ENCODE measurements at regions not wholly inside any gene's neighbourhood (a gene's known extent, or its start where the extent isn't known, plus 50 kb on each side); places are given as distances from the start of the nearest gene placed in this dataset.

DNA sequence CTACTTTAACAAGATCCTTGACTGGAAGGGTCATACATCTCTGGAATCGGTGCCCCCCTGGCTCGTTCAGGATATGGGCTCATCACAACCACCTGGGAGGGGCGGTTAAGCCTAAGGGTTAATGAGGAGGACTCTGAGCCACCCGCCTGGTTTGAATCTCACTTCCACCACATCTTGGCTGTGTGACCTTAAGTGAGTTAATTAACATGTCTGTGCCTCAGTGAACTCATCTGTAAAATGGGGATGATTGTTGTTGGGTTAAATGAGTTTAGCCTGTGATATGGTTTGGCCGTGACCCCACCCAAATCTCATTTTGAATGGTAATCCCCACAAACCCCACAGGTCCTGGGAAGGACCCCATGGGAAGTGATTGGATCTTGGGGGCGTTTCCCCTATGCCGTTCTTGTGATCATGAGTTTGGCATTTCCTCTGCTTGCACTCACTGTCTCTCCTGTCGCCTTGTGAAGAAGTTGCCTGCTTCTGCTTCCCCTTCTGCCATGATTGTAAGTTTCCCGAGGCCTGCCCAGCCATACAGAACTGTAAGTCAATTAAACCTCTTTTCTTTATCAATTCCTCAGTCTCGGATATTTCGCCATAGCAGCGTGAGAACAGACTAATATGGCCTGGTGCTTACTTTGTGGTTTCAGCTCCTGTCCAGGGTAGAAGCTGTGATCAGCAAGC is 214.0 kb upstream of the CIBAR2 start:
- no peak for DNase-seq (ENCODE audit: low read depth)

DNA sequence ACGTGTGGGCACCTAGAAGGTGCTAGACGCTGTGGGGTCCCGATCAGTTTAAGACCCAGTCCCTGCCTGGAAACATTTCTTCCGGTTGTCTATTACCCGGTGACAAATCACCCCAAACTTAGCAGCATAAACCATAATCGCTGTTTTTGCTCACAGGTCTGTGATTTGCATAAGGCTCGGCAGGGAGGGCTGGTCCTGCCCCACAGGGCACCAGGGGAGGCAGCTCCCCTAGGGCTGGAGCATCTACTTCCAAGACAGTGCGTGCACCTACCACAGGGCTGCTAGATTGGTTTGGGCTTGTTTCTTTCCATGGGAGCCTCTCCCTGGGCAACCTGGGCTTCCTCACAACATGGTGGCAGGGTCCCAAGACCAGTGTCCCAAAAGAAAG is 214.5 kb upstream of the CIBAR2 start:
- no peak for DNase-seq (ENCODE audit: low read depth)

DNA sequence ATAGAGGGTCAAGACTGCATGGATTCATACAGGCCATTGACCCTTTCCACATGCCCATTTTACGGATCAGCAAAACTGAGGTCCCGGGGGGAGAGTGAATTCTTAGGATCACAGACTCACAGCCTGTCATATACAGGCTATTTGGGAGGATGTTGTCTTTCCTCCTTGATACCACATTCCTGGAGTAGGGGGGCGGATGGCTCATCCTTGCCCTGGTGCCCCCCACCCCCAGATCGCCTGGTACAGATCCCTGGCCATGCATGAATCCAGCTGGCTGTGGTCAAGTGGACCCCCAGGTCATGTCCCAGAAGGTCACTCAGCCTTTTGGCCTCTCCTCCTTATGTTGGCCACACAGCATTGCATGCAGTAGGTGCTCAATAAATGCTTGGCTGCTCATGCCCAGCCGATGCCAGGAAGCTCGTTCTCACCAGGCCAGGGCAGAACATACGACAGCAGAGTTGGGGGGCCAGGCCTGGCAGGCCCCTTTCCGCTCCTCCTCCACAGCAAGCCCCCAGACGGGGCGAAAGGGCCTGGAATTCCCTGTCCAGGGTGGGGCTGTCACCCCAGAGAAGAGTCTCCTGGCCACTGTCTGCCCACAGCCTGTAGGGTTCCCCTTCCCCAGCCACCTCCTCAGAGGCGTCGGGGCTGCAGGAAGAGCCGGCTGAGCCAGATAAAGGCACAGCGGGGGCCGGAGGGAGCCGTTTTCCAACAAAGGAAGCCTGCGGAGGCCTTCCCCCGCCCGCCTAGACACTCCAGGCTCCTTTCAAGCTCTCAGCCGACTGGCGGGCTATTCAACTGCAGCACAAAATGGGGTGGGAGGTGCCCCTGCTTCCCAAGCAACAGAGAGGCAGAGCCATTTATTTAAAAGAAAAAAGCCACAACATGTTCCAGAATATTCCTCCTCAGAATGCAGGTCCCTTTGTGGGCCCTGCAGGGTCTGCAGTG is 215.7 kb upstream of the CIBAR2 start:
- no peak for DNase-seq (ENCODE audit: low read depth)

DNA sequence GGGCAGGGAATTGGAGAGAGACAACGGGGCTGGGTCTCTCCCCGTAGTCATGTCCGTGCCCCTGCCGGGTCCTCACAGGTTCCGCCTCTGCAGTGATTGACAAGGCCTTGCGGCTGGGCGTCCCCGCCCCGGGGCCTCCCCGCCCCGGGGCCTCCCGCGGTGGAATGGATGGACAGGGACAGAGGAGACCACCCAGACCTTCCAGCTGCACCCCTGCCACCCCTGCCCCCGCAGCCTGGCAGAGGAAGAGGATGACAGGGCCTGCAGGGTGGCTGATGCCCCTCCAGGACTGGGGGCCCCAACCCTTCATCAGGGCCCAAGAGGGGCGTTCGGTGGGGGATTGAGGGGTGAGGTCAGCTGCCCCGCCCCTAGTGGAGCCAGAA is 216.4 kb upstream of the CIBAR2 start:
- no peak for DNase-seq (ENCODE audit: low read depth)

DNA sequence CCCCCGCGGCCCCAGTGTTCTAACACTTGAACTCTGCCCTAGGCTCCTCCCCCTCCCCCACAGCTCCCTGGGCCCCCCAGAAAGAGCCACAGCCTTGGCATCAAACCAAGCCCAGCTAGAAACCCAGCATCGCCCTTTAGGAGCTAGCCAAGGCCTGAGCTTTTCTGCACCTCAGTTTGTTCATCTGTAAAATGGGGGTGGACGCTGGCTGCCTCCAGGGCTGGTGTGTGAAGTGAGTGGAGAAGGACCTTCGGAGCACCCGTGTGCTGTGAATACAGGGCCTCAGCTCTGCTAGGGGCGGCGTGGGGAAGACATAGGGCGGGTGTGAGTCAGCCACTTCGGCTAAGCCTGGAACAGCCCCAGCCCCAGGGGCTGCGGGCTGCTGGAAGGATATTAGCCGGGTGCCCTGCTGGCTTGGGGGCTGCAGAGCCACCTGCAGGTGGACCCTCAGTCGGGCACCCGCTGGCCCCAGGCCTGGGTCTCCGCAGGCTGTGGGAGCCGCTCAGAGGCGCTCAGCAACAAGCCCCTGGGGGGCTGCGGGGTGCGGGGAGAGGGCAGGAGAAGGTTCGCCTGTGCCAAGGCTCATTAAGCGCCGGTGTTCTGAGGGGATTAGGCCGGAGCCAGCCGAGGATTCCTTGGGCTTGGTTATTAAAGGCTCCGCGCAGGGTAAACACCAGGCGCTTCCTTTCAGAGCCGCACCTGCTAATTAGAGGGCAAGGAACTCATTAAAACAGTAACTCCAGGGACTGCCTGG is 217.0 kb upstream of the CIBAR2 start:
- DNase-seq (ENCODE audit: low read depth) = no peak

DNA sequence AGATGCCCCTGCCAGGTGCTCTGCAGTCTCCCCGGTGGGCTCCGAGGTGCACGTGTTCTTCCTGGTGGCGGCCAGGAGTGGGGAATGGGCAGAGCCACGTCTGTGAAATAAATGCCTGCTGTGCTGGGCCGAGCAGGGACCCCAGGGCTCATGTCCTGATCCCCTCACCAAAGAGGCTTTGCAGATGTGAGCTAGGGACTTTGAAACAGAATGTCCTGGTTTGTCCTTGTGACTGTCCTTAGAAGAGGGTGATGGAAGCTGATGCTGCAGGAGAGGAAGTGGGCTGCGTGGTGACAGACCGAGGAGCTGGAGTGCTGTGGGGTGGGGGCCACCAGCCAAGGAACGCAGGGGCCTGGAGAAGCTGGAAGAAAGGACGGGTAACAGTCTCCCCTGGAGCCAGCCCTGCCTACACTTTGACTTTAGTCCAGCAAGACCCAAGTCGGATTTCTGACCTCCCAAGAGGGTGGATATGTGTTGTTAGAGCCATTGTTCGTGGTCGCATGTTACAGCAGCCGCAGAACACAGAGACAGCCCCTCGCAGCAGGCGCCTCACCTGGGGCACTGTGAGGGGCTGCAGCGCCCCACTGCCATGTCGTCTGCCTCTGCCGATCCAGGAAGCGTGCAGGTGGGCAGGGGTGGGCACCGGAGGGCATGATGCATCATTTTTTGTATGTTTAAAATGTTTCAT is 217.9 kb upstream of the CIBAR2 start:
- DNase-seq (ENCODE audit: low read depth) = no peak

DNA sequence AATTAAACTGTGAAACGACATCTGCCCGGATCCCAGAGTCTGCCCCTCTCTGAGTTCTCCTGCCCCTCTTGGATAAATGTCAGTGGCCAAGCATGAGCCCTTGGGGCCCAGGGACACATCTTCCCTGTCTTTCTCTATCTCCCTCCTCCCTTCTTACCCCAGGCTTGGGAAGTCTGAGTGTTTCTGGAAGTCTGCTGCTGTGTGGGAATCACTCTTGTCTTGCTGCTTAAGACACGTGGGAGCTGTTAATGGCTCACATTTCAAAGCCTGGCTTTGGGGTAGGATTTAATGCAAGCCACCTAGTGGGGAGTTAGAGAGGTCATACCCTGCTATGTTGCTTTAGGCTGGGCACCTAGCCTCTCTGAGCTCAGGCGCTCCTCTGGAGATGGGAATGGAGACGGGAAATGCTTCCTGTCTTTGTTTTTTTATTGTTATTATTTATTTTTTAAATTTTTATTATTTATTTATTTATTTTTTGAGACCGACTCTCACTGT is 218.5 kb upstream of the CIBAR2 start:
- DNase-seq (ENCODE audit: low read depth) = no peak

DNA sequence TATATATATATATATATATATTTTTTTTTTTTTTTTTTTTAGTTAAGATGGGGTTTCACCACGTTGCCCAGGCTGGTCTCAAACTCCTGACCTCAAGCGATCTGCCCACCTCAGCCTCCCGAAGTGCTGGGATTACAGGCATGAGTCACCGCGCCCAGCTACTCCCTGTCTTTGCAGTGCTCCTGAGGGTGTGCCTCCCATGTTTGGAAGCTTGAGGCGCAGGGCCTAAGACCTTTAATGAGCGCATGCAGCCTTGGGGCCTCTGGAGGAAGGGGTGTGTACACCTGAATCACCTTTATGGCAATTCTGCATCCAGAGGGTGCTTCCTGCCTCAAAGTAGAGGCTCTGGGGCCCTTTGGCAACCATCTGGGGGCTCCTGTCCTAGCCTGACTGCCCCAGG is 219.4 kb upstream of the CIBAR2 start:
- no peak for DNase-seq (ENCODE audit: low read depth)

DNA sequence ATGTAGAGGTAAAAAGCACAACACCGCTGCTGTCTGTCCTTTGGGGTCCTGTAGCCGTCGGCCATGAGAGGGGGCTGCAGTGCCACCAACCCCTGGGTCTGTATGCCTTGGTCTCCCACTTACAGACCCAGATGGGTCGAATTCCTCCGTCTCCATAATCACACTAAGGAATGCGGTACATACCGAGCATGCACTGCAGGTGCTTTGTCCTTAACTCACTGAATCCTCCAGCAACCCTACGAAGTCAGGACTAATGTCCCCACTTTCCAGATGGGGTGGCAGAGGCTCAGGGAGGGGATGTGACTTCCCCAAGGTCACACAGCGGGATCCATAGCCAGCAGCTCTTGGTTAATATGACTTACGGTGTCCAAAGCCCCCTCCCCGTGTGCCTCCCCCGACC is 219.9 kb upstream of the CIBAR2 start:
- DNase-seq (ENCODE audit: low read depth) = no peak

DNA sequence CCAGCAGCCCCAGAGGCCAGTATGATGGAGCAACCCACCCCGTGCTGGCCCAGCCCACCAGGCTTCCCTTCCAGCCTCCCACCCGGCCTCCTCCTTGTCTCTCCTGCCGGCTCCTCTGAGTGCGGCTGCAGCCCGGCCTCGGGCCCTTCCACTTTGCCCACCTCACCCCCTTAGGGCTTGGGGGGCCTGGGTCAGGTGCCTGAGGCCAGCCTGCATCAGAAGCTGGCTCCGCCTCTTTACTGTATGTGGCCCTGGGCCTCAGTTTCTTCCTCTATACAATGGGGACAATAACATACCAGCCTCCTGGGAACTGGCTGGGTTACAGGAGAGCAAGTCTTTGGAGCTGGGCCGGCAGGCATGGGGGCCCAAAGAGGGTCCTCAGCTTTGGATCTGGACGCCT is 221.1 kb upstream of the CIBAR2 start:
- DNase-seq (ENCODE audit: low read depth) = no peak

DNA sequence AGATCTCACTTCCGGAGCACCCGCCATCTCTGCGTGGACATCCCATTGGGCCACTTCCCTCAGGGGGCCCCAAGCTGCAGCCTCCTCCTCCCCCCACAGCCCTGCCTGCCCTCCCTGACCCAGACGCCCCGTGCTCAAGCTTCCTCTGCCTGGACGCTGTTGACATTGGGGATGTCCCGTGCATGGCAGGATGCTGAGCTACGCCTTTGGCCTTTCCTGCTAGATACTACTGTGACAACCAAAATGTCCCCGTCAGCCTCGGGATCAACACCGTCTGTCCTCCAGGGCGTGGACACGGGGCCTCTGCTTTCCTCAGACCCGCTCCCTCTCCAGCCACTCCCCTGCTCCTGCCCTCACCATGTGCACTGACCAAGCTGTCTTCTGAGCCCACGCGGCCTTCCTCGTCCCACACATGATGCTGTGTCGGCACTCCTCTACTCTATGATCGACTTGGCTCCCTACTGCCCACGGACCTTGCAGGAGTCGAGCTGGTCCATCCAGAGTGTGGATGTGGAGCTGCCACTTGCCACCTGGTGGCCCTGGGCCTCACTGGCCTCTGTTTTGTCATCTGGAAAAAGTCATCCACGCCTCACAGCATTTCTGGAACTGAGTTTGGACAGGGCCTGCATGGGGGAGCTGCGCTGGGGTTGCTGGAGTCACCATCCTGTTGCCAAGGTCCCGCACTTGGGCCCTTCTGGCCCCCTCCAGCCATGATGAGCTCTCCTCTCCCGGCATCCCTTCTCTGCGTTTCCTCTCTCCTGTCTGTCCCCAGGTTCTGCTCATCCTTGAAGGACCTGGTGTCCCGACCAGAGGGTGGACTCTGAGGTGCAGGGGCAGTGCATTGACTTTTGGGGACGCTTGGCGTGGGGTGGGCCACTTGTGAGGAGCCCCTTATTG is 221.7 kb upstream of the CIBAR2 start:
- DNase-seq (ENCODE audit: low read depth) = no peak

DNA sequence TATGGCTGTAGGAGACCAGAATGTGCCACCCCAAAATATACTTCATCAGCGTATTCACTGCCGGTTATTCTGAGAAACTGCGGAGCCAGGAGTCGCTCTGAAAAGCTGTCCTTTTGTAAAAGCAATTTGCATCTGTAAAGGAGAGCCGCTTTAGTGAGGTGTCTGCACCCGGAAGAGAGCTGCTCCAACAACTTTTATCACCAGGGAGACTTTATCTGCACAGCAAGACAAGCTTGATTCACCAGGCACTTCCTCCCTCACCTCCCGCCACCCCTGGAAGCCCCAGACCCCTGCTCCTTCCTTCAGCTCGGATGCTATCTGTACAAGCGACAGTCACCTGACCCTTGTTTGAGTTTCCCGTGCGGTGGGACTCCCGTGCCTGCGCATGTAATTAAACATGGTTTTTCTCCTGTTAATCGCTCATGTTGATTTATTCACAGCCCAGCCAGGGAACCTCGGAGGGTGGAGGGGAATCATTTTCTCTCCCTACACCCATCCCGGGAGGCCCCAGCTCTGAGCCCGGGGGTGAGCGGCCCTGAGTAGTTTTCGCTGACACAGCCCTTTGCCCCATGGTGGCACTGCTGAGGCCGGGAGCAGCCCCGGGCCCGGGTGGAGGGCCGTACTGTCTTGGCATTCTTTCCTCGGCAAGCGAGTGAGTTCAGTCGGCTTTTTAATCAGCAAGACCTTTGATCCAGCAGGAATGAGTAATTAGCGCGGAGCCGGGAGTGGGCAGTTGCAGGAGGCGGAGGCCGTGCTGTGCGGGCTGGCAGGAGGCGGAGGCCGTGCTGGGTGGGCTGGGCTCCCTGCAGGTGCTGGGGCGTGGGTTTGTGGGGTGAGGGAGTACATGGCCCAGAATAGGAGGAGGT is 222.7 kb upstream of the CIBAR2 start:
- DNase-seq (ENCODE audit: low read depth) = no peak

DNA sequence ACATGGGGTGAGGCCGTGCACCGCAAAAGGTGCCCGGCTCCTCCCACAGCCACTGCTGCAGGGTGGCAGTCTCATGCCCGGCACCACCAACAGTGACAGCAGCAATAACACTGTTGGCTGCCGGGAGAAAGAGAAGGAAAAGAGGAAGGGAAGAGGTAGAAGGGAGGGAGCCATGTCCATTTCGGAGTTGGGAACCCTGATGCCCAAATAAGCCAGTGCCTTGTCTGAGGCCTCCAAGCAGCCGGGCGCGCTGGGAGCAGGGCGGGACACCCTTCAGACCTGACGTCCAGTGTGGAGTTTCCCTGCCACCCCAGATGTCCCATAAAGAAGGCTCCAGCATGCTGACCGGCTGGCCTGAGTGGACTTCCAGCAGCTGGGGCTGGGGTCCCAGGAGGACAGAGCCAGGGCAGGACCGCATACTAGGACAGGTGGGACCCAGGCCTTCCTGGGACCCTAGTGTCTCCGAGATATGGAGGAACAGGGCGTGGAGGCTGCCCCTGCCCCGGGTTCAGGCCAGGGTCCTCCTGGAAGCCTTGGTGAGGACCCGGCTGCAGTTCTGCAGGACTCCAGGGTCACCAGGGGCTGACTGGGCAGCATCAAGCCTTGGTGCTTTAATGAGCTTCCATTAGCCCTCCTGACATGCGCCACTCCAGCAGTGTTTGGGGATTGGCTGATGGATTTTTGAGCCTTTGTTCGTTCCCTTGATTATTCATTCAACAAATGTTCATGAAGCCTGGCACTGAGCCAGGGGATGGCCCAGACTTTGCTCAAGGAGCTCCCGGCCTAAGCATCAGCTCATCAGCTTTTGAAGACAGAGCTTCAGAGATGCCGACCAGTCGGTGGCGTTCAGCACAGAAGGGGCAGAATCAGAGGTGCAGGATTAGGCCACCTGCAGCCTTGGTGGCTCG is 223.6 kb upstream of the CIBAR2 start:
- DNase-seq (ENCODE audit: low read depth) = no peak

DNA sequence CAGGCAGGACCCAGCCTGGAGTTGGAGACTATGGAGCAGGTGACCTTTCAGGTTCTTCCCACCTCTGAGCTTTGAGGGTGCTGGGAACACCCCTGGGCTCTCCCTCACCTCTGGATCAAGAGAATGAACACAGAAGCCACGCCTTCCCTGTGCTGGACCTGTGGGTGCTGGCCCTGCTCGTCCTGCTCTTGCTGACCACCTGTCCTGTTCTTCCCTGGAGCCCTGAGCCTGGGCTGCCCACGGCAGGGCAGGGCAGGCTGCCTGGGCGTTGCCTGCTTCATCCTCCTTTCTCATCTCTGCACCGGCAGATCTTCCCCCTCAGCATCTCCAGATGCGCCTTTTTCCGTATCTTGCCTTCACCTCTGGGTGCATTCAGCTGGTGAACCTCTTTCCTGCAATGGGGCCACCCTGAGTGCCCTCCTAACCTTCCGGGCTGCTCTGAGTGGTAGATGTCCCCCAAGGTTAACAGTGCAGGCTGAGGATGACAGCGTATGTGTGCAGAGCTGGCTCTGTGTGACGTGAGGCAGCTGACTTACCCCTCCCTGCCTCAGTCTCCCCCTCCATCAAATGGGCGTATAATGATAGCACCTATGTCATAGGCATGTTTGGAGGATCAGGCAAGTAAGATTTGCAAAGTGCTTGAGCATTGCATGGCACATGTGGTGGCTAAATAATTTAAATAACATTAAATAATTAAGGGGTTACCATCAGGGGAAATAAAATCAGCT is 225.8 kb upstream of the CIBAR2 start:
- no peak for DNase-seq (ENCODE audit: low read depth)

DNA sequence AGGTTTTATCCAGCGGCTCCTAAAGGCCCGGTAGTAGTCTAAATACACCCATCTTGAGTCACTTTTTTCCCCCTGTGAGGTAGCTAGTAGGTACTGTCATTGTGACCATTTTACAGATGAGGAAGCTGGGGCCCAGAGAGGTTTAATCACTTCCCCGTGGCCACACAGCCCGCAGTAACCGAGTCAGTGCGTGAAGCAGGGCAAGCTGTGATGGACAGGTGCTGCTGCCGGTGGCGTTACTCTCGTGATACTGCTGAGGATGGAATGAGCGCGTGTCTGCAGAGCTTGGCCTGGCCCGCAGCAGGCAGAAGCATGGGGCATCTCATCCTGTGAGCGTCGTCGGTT is 226.3 kb upstream of the CIBAR2 start:
- DNase-seq (ENCODE audit: low read depth) = no peak

DNA sequence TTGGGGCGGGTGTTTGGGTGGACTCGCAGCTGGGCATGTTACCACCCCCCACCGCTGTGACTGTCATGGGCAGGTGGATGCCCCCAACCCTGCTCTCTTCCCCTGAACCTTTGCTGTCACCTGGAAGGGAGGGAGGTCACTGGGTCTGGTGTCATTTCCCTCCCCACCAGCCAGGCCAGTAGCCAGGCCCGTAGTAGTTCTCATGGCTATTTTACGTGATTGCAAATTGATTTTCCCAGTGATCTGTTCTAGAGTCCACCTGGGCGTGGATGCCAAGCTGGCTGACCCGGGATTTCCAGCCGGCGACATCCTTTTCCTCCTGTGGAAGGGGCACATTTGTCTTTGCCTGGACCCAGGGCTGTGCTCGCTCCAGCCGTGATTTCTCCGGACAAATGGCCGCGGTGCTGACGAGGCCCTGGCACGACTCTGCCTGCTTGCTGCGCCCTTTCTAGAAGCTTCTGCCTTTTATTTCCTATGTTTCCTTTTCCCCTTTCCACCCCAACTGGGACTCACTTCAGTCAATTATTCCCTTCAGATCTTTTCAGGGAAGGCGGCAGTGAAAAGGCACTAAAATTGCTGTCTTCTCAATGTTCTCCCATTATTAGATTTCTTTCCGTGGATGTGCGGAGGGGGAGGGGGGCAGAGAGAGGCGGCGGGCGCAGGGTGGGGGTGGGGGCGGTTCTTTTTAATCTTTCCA is 226.9 kb upstream of the CIBAR2 start:
- no peak for DNase-seq (ENCODE audit: low read depth)

DNA sequence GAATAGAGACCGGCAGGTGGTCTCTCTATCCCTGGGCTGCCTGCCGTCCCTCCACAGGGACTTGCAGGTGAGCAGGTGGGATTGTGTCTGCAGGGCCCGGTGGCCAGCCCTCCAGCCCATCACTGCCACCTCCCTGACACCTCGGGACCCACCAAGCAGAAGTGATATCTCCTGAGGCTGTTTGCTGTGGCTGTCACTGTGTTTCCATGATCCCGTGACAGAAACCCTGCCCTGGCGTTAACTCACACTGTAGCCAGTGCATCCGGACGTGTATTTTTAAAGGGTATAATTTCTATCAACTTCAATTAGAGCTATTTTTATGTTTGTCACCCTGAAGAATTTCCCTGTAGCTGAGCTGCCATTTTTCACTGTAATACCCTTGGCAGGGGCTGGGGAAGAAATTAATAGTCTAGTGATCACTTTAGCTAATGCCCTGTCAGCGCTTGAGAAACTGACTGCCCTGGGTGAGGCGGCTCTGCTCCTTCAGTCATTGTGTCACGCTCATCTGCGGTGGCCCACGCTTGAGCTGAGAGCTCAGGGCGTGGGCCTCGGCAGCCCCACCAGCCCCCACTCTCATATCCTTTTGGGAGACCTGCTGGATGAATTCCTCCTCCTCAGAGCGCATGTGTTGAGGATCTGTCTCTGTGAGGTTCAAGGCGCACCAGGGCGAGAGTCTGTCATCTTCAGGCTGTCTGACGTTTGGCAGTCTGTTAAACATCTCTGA is 229.9 kb upstream of the CIBAR2 start:
- no peak for DNase-seq (ENCODE audit: low read depth)
